ENCODE measurements at regions not wholly inside any gene's neighbourhood (a gene's known extent, or its start where the extent isn't known, plus 50 kb on each side); places are given as distances from the start of the nearest gene placed in this dataset.
A peak's percentile ranks its signal among the peaks of the same experiment; 100 is the strongest.

- in situ Hi-C loops (cut with MboI; ENCODE audit: low sequenced_read_pairs): no loop called here
- no peaks in the 10 kb centered on the region for H3K4me1 ChIP-seq
- no peaks in the 10 kb centered on the region for H3K36me3 ChIP-seq (replicated peaks)
- H3K9me3 ChIP-seq: no peaks in the 10 kb centered on the region
- no peak overlapping the region for H3K4me3 ChIP-seq
- DNase-seq (ENCODE audit: low spot score in 2 of 2): no peak
- H3K27me3 ChIP-seq (ENCODE audit: low read depth): peaks cover 2% of the 10 kb centered on the region; the same call in 1 of the 2 replicates
Measured at GRCh38 chr5:155189476-155189875, 175.9 kb downstream of the KIF4B start.

GRCh38 chr5:155189981-155190380 lies 176.4 kb downstream of the KIF4B start:
- H3K9me3 ChIP-seq: no peaks in the 10 kb centered on the region
- peaks cover 2% of the 10 kb centered on the region; the same call in 1 of the 2 replicates for H3K27me3 ChIP-seq (ENCODE audit: low read depth)
- in situ Hi-C loops (cut with MboI; ENCODE audit: low sequenced_read_pairs): no loop called here
- DNase-seq (ENCODE audit: low spot score in 2 of 2): no peak
- H3K36me3 ChIP-seq (replicated peaks): no peaks in the 10 kb centered on the region
- H3K4me3 ChIP-seq: no peak overlapping the region
- H3K4me1 ChIP-seq: no peaks in the 10 kb centered on the region

GRCh38 chr5:155193029-155193428 lies 179.5 kb downstream of the KIF4B start:
- H3K4me1 ChIP-seq: no peaks in the 10 kb centered on the region
- in situ Hi-C loops (cut with MboI; ENCODE audit: low sequenced_read_pairs): no loop called here
- H3K36me3 ChIP-seq (replicated peaks): no peaks in the 10 kb centered on the region
- no peaks in the 10 kb centered on the region for H3K9me3 ChIP-seq
- H3K27me3 ChIP-seq (ENCODE audit: low read depth): no peaks in the 10 kb centered on the region
- no peak overlapping the region for H3K4me3 ChIP-seq
- no peak for DNase-seq (ENCODE audit: low spot score in 2 of 2)

- H3K27me3 ChIP-seq (ENCODE audit: low read depth): no peaks in the 10 kb centered on the region
- H3K4me1 ChIP-seq: no peaks in the 10 kb centered on the region
- H3K4me3 ChIP-seq: no peak overlapping the region
- no peak for DNase-seq (ENCODE audit: low spot score in 2 of 2)
- no peaks in the 10 kb centered on the region for H3K36me3 ChIP-seq (replicated peaks)
- in situ Hi-C loops (cut with MboI; ENCODE audit: low sequenced_read_pairs): no loop called here
- H3K9me3 ChIP-seq: no peaks in the 10 kb centered on the region
Measured at GRCh38 chr5:155193483-155194107, 180.0 kb downstream of the KIF4B start.

GRCh38 chr5:155200608-155201007 lies 187.1 kb downstream of the KIF4B start:
- H3K36me3 ChIP-seq (replicated peaks): no peaks in the 10 kb centered on the region
- in situ Hi-C loops (cut with MboI; ENCODE audit: low sequenced_read_pairs): no loop called here
- no peak overlapping the region for H3K4me3 ChIP-seq
- H3K4me1 ChIP-seq: no peaks in the 10 kb centered on the region
- no peaks in the 10 kb centered on the region for H3K9me3 ChIP-seq
- H3K27me3 ChIP-seq (ENCODE audit: low read depth): no peaks in the 10 kb centered on the region
- DNase-seq (ENCODE audit: low spot score in 2 of 2): no peak

- in situ Hi-C loops (cut with MboI; ENCODE audit: low sequenced_read_pairs): no loop called here
- DNase-seq (ENCODE audit: low spot score in 2 of 2): no peak
Measured at GRCh38 chr5:155211764-155212163, 198.2 kb downstream of the KIF4B start.

GRCh38 chr5:155222393-155222792 lies 208.8 kb downstream of the KIF4B start:
- no peaks in the 10 kb centered on the region for H3K36me3 ChIP-seq (replicated peaks)
- H3K4me3 ChIP-seq: no peak overlapping the region
- H3K4me1 ChIP-seq: no peaks in the 10 kb centered on the region
- no peaks in the 10 kb centered on the region for H3K27me3 ChIP-seq (ENCODE audit: low read depth)
- in situ Hi-C loops (cut with MboI; ENCODE audit: low sequenced_read_pairs): no loop called here
- H3K9me3 ChIP-seq: no peaks in the 10 kb centered on the region
- no peak for DNase-seq (ENCODE audit: low spot score in 2 of 2)

More at GRCh38 chr5:155211764-155212163, 198.2 kb downstream of the KIF4B start:
- H3K36me3 ChIP-seq (replicated peaks): no peaks in the 10 kb centered on the region
- H3K9me3 ChIP-seq: no peaks in the 10 kb centered on the region
- H3K4me3 ChIP-seq: no peak overlapping the region
- no peaks in the 10 kb centered on the region for H3K27me3 ChIP-seq (ENCODE audit: low read depth)
- no peaks in the 10 kb centered on the region for H3K4me1 ChIP-seq

GRCh38 chr5:155229135-155229534 lies 215.6 kb downstream of the KIF4B start:
- Histone ChIP-seq H3K9me3 (no peaks in the 10 kb centered on the region), H3K36me3 (replicated peaks) (no peaks in the 10 kb centered on the region), H3K27me3 (ENCODE audit: low read depth) (no peaks in the 10 kb centered on the region; the same call in 1 of the 2 replicates), H3K4me1 (no peaks in the 10 kb centered on the region), H3K4me3 (no peak overlapping the region)
- no peak for DNase-seq (ENCODE audit: low spot score in 2 of 2)
- in situ Hi-C loops (cut with MboI; ENCODE audit: low sequenced_read_pairs): no loop called here

GRCh38 chr5:155239803-155240202 lies 226.2 kb downstream of the KIF4B start:
- in situ Hi-C loops (cut with MboI; ENCODE audit: low sequenced_read_pairs): no loop called here
- H3K4me3 ChIP-seq: no peak overlapping the region
- H3K4me1 ChIP-seq: no peaks in the 10 kb centered on the region
- no peak for DNase-seq (ENCODE audit: low spot score in 2 of 2)
- no peaks in the 10 kb centered on the region for H3K36me3 ChIP-seq (replicated peaks)
- H3K9me3 ChIP-seq: no peaks in the 10 kb centered on the region
- H3K27me3 ChIP-seq (ENCODE audit: low read depth): no peaks in the 10 kb centered on the region

- DNase-seq (ENCODE audit: low spot score in 2 of 2): peak in 1 of 2 experiments; percentile 9
- H3K4me3 ChIP-seq: no peak overlapping the region
- no peaks in the 10 kb centered on the region for H3K9me3 ChIP-seq
- no peaks in the 10 kb centered on the region; the same call in 1 of the 2 replicates for H3K27me3 ChIP-seq (ENCODE audit: low read depth)
- H3K36me3 ChIP-seq (replicated peaks): no peaks in the 10 kb centered on the region
- peaks cover 5% of the 10 kb centered on the region; the same call in 1 of the 2 replicates for H3K4me1 ChIP-seq
- in situ Hi-C loops (cut with MboI; ENCODE audit: low sequenced_read_pairs): no loop called here
Measured at GRCh38 chr5:155250596-155250995, 237.0 kb downstream of the KIF4B start.

GRCh38 chr5:155252025-155252424 lies 238.5 kb downstream of the KIF4B start:
- peak in 1 of 2 experiments; percentile 48 for DNase-seq (ENCODE audit: low spot score in 2 of 2)
- no peaks in the 10 kb centered on the region; the same call in 1 of the 2 replicates for H3K27me3 ChIP-seq (ENCODE audit: low read depth)
- no peaks in the 10 kb centered on the region for H3K9me3 ChIP-seq
- H3K36me3 ChIP-seq (replicated peaks): no peaks in the 10 kb centered on the region
- peaks cover 5% of the 10 kb centered on the region; the same call in 1 of the 2 replicates for H3K4me1 ChIP-seq
- in situ Hi-C loops (cut with MboI; ENCODE audit: low sequenced_read_pairs): no loop called here
- no peak overlapping the region for H3K4me3 ChIP-seq

- Histone ChIP-seq H3K4me3 (no peak overlapping the region), H3K36me3 (replicated peaks) (no peaks in the 10 kb centered on the region), H3K9me3 (no peaks in the 10 kb centered on the region), H3K27me3 (ENCODE audit: low read depth) (no peaks in the 10 kb centered on the region; the same call in 1 of the 2 replicates), H3K4me1 (peaks cover 5% of the 10 kb centered on the region; the same call in 1 of the 2 replicates)
- DNase-seq (ENCODE audit: low spot score in 2 of 2): no peak
- in situ Hi-C loops (cut with MboI; ENCODE audit: low sequenced_read_pairs): no loop called here
Measured at GRCh38 chr5:155252717-155253116, 239.2 kb downstream of the KIF4B start.

- Histone ChIP-seq H3K27me3 (ENCODE audit: low read depth) (no peaks in the 10 kb centered on the region; the same call in 1 of the 2 replicates), H3K4me1 (peaks cover 5% of the 10 kb centered on the region; the same call in 1 of the 2 replicates), H3K9me3 (no peaks in the 10 kb centered on the region), H3K36me3 (replicated peaks) (no peaks in the 10 kb centered on the region), H3K4me3 (no peak overlapping the region)
- no peak for DNase-seq (ENCODE audit: low spot score in 2 of 2)
- in situ Hi-C loops (cut with MboI; ENCODE audit: low sequenced_read_pairs): no loop called here
Measured at GRCh38 chr5:155254399-155254798, 240.8 kb downstream of the KIF4B start.

- Histone ChIP-seq H3K4me1 (no peaks in the 10 kb centered on the region), H3K9me3 (no peaks in the 10 kb centered on the region), H3K27me3 (ENCODE audit: low read depth) (no peaks in the 10 kb centered on the region; the same call in 1 of the 2 replicates), H3K4me3 (no peak overlapping the region), H3K36me3 (replicated peaks) (no peaks in the 10 kb centered on the region)
- DNase-seq (ENCODE audit: low spot score in 2 of 2): no peak
- in situ Hi-C loops (cut with MboI; ENCODE audit: low sequenced_read_pairs): no loop called here
Measured at GRCh38 chr5:155258161-155258560, 244.6 kb downstream of the KIF4B start.
